ENCODE measurements at regions not wholly inside any gene's neighbourhood (a gene's known extent, or its start where the extent isn't known, plus 50 kb on each side); places are given as distances from the start of the nearest gene placed in this dataset.

DNA sequence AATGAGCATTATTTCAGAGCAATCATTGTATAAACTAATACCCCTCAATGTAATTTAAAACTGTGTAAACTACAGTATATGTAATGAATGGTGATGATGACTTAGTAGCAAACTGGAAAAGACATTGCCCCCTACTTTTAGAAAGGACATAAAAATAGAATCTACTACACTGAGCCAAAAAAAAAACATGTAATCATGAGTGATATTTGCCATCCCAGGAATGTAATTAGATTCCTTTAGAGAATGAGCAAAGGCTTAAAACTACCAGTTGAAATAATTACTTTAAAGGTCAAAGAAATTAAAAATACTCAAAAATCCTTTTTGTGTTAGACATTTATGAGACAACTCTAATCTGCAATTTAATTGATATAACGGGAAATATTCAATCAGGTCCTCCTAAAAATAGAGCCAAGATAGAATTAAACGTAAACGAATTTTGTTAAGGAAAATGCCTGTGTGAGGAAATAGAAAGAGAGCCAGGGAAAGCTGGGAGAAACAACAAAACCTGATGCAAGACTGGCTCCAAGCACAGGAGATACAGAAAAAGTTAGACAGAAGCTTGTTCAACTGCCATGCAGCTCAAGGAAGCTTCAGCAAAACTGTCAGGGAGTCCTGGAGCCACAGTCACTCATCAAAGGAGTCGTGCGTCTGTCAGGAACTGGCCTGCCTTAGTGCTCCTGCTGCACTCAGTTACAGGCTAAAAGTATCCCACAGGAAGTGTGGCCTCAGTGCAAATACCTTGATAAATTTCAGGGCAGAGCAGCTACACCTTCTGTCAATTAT lies 655.7 kb upstream of the INTU start:
- Mint-ChIP-seq H3K27me3 (ENCODE audit: low read depth) (no peaks in the 10 kb centered on the region), H3K4me1 (ENCODE audit: low read depth) (no peaks in the 10 kb centered on the region), H3K4me3 (no peak overlapping the region), H3K36me3 (ENCODE audit: insufficient read depth in 2 of 2) (no peaks in the 10 kb centered on the region), H3K9me3 (peaks cover 3 to 13% of the 10 kb centered on the region in 2 donors), H3K27ac (no peak overlapping the region)
- ATAC-seq (replicated peaks in 1 of 2), result no peak
- DNase-seq, result no peak

DNA sequence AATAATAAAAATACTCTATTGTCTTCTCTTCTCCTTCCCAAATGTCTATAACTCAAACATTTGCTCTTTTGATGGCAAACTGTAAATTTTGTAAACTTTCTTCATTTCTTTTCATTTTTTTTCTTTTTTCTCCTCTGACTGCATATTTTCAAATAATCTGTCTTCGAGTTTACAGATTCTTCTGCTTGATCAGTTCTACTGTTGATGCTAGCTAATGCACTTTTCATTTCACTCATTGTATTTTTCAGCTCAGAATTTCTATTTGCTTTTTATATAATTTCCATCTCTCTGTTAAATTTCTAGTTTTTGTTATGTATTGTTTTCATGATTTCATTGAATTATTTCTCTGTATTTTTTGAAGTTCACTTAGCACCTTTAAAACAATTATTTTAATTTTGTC lies 646.8 kb upstream of the INTU start:
- peaks cover 4 to 12% of the 10 kb centered on the region in 2 donors for H3K9me3 Mint-ChIP-seq
- DNase-seq, result no peak

DNA sequence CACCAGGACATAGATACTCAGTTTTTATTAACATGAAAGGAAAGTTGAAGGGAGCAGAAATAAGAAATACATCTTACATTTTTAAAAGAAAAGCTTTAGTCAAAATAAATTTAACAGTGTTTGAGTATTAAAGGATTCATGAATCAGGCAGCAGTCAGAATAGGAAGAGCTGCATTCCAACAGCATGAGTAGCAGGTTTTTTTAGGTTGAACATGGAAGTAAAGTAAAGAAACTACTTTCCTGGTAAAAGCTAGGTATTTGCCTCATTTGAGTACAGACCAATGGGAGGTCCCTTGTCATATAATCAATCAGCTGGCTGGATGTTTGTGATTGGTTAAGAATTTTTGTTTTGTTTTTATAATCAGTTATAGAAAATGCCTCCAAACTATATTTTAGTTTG lies 645.9 kb upstream of the INTU start:
- Mint-ChIP-seq H3K4me3 (no peak overlapping the region), H3K4me1 (ENCODE audit: low read depth) (no peaks in the 10 kb centered on the region), H3K9me3 (peaks cover 4 to 10% of the 10 kb centered on the region in 2 donors), H3K36me3 (ENCODE audit: insufficient read depth in 2 of 2) (peaks cover 0 to 1% of the 10 kb centered on the region in 2 donors), H3K27me3 (ENCODE audit: low read depth) (no peaks in the 10 kb centered on the region), H3K27ac (no peak overlapping the region)
- ATAC-seq (replicated peaks in 1 of 2), result no peak
- DNase-seq, result no peak

More for the DNA sequence above, 646.8 kb upstream of the INTU start:
- peaks cover 0 to 1% of the 10 kb centered on the region in 2 donors for H3K36me3 Mint-ChIP-seq (ENCODE audit: insufficient read depth in 2 of 2)
- no peak overlapping the region for H3K27ac Mint-ChIP-seq
- H3K4me1 Mint-ChIP-seq (ENCODE audit: low read depth), result no peaks in the 10 kb centered on the region
- H3K4me3 Mint-ChIP-seq, result no peak overlapping the region
- H3K27me3 Mint-ChIP-seq (ENCODE audit: low read depth), result no peaks in the 10 kb centered on the region
- no peak for ATAC-seq (replicated peaks in 1 of 2)

DNA sequence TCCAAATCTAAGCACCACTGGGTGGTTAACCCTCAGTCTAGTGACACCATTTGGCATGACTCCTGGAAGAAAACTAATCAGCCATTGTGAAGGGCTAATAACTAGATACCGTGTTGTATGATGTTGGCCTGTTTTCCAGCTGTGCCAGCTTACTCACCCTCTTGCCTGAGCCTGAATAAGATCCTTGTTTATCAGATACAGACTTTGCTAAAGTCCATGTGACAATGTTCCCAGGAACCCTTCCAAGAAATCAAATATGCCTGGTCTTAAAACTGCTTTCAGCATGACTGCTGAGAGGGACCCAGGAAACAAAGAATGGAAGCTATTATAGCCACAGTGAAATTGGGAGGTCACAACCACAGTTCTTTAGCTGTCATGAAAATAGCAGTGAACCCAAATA lies 640.8 kb upstream of the INTU start:
- no peak overlapping the region for H3K4me3 Mint-ChIP-seq
- ATAC-seq (replicated peaks in 1 of 2) (no peak), DNase-seq (no peak)
- H3K27me3 Mint-ChIP-seq (ENCODE audit: low read depth), result no peaks in the 10 kb centered on the region
- H3K4me1 Mint-ChIP-seq (ENCODE audit: low read depth), result no peaks in the 10 kb centered on the region
- H3K9me3 Mint-ChIP-seq, result peaks cover 1 to 4% of the 10 kb centered on the region in 2 donors
- no peaks in the 10 kb centered on the region for H3K36me3 Mint-ChIP-seq (ENCODE audit: insufficient read depth in 2 of 2)
- no peak overlapping the region for H3K27ac Mint-ChIP-seq

DNA sequence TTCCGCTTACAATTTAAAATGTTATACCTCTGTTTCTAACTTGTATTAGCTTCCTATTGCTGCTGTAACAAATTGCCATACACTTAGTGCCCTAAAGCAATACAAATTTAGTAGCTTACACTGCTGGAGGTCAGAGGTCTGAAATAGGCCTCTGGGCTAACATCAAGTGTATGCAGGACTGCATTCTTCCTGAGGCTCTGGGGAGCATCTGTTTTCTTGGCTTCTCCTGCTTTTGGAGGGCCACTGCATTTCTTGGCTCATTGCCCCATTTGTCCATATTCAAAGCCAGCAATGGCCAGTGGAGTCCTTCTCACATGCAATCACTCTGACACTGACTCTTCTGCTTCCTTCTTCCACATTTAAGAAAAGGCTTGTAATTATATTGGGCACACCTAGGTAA lies 639.8 kb upstream of the INTU start:
- no peaks in the 10 kb centered on the region for H3K4me1 Mint-ChIP-seq (ENCODE audit: low read depth)
- no peaks in the 10 kb centered on the region for H3K27me3 Mint-ChIP-seq (ENCODE audit: low read depth)
- ATAC-seq (replicated peaks in 1 of 2) (no peak), DNase-seq (no peak)
- H3K9me3 Mint-ChIP-seq, result peaks cover 1 to 4% of the 10 kb centered on the region in 2 donors
- no peaks in the 10 kb centered on the region for H3K36me3 Mint-ChIP-seq (ENCODE audit: insufficient read depth in 2 of 2)
- no peak overlapping the region for H3K4me3 Mint-ChIP-seq
- H3K27ac Mint-ChIP-seq, result no peak overlapping the region

DNA sequence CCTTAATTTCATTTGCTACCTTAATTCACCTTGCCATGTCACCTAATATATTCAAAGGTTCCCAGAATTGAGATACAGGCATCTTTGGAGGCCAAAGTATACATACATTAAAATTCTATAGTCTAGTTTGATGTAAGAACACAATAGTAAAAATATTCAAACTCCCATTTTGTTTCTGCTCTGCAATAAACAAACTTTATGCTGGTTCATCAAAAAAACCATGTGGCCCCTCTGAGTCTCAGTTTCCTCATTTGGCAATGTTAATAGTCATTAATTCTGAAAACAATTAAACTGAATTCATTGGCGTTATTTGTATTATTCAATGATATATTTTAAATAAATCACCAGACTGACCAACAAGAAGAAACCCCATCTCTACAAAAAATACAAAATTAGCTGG lies 639.4 kb upstream of the INTU start:
- H3K27ac Mint-ChIP-seq, result no peak overlapping the region
- H3K9me3 Mint-ChIP-seq, result peaks cover 1 to 4% of the 10 kb centered on the region in 2 donors
- H3K36me3 Mint-ChIP-seq (ENCODE audit: insufficient read depth in 2 of 2), result no peaks in the 10 kb centered on the region
- ATAC-seq (replicated peaks in 1 of 2), result no peak
- no peaks in the 10 kb centered on the region for H3K27me3 Mint-ChIP-seq (ENCODE audit: low read depth)
- no peak for DNase-seq
- no peaks in the 10 kb centered on the region for H3K4me1 Mint-ChIP-seq (ENCODE audit: low read depth)
- H3K4me3 Mint-ChIP-seq, result no peak overlapping the region

DNA sequence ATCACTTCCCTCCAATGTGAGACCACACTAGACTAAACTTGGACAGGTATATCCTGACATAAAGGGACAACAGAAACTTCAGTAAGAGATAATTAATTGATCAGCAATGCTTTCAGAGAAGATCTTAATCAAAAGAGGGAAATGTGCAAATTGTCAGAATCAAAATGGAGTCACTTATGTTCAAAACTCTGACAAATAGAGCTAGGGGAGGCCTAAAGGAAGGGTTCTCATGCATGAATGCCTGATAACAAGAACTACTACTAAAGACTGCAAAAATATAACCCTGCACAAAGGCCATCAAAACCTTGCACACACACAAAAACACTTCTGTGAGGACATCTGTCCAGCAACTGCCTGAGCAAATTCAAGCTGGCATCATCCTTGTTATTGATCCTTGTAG lies 637.5 kb upstream of the INTU start:
- no peaks in the 10 kb centered on the region for H3K36me3 Mint-ChIP-seq (ENCODE audit: insufficient read depth in 2 of 2)
- H3K4me3 Mint-ChIP-seq, result no peak overlapping the region

DNA sequence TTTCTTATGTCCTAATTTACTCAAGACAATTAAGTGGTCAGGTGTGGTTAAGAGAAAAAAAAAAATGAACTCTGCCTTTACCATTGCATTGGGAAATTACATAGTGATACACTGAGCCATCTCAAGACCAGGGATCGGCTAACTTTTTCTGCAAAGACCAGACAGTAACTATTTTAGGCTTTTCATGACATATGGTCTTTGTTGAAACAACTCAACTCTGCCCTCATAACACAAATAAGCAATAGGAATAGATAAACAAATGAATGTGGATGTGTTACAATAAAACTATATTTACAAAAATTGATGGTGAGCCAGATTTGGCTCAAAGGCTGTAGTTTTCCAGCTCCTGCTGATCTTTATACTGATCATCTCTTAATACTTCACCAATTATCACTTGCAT lies 632.6 kb upstream of the INTU start:
- Mint-ChIP-seq H3K9me3 (peaks cover under 1 to 4% of the 10 kb centered on the region in 2 donors), H3K4me1 (ENCODE audit: low read depth) (no peaks in the 10 kb centered on the region)
- ATAC-seq (replicated peaks in 1 of 2), result no peak

More for the DNA sequence above, 637.5 kb upstream of the INTU start:
- Mint-ChIP-seq H3K27me3 (ENCODE audit: low read depth) (no peaks in the 10 kb centered on the region), H3K4me1 (ENCODE audit: low read depth) (no peaks in the 10 kb centered on the region), H3K27ac (no peak overlapping the region), H3K9me3 (peaks cover 1 to 4% of the 10 kb centered on the region in 2 donors)
- ATAC-seq (replicated peaks in 1 of 2) (no peak), DNase-seq (no peak)

DNA sequence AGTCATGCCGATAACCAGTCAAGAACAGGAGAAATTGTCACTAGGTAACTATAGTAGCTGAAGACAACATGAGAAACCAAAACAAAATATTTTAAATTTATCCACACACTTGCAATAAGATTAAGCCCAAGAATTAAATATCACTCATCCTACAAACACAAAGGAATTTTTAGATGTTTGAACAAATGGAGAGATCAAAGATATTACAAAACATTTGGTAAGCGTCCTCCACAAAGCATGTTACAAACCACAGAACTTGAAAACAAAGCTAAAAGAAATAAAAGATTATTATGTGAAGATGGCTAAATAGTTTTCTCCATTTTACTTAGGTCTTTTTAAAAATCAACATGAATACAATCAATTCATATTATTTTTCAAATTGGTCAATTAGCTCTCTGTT lies 631.9 kb upstream of the INTU start:
- ATAC-seq (replicated peaks in 1 of 2) (no peak), DNase-seq (no peak)
- H3K9me3 Mint-ChIP-seq, result peaks cover 0 to 4% of the 10 kb centered on the region in 2 donors
- H3K36me3 Mint-ChIP-seq (ENCODE audit: insufficient read depth in 2 of 2), result no peaks in the 10 kb centered on the region
- no peak overlapping the region for H3K27ac Mint-ChIP-seq
- H3K4me3 Mint-ChIP-seq, result no peak overlapping the region
- H3K4me1 Mint-ChIP-seq (ENCODE audit: low read depth), result no peaks in the 10 kb centered on the region
- no peaks in the 10 kb centered on the region for H3K27me3 Mint-ChIP-seq (ENCODE audit: low read depth)

More for the DNA sequence above, 632.6 kb upstream of the INTU start:
- H3K27ac Mint-ChIP-seq, result no peak overlapping the region
- no peak overlapping the region for H3K4me3 Mint-ChIP-seq
- H3K36me3 Mint-ChIP-seq (ENCODE audit: insufficient read depth in 2 of 2), result no peaks in the 10 kb centered on the region
- H3K27me3 Mint-ChIP-seq (ENCODE audit: low read depth), result no peaks in the 10 kb centered on the region
- no peak for DNase-seq

DNA sequence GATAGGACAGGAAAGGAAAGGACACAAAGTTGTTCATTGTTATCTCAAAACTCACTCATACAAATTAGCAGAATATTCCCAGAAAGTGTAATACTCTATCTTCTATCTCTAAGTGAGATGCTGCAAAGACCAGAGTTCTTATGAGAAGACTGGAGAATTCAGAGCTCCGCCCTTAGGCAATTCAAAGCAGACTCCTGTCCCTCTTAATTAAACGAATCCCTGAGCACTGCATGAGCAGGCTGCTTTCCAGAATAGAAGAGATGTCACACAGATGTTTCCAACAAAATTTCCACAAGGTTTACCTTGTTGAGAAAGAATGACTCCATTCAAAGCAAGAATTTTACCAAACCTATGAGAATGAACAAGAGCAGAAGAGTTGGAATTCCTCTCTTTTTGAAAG lies 630.8 kb upstream of the INTU start:
- Mint-ChIP-seq H3K4me1 (ENCODE audit: low read depth) (no peaks in the 10 kb centered on the region), H3K27me3 (ENCODE audit: low read depth) (no peaks in the 10 kb centered on the region), H3K36me3 (ENCODE audit: insufficient read depth in 2 of 2) (no peaks in the 10 kb centered on the region), H3K4me3 (no peak overlapping the region), H3K9me3 (peaks cover 0 to 4% of the 10 kb centered on the region in 2 donors), H3K27ac (no peak overlapping the region)
- DNase-seq (no peak), ATAC-seq (replicated peaks in 1 of 2) (no peak)

DNA sequence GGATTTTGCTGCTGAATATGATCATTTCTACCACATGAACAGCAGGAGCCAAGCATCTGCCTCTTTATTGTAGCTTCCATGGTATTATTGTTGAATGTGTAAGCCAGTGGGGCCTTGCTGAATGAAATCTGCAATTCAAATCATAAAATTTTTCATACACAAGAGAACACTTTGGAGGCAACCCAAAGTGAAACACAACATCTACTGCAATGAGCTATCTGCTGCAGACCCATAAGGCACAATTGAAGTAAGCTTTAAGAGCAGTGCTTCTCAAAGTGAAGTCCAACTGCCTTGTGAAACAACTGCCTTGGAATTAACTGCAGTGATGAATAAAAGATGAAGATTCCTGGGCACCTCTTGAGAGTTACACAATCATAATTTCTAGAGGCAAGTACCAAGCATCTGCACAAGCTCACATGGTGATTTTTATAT lies 626.3 kb upstream of the INTU start:
- no peak overlapping the region for H3K27ac Mint-ChIP-seq
- H3K4me1 Mint-ChIP-seq (ENCODE audit: low read depth), result no peaks in the 10 kb centered on the region
- DNase-seq (no peak), ATAC-seq (replicated peaks in 1 of 2) (no peak)
- no peaks in the 10 kb centered on the region for H3K36me3 Mint-ChIP-seq (ENCODE audit: insufficient read depth in 2 of 2)
- no peaks in the 10 kb centered on the region for H3K27me3 Mint-ChIP-seq (ENCODE audit: low read depth)
- peaks cover 5 to 11% of the 10 kb centered on the region in 2 donors for H3K9me3 Mint-ChIP-seq
- no peak overlapping the region for H3K4me3 Mint-ChIP-seq

DNA sequence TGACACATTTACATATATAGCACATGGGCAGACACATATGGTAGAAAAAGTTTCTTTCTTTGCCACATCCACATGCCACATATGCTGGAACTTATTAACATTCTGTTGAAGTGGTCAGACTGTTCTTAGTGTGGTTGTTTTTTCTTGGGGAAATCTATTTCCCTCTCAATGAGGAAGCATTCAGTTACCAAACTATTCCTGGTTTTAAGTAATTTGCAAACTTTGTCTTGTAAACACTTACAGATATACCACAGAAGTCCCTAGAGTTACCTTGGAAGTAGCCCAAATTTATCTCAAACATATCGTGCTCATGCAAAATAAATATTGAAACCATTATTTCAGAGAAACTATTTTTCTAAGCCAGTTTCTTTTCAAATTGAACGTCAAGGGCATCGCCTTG lies 625.5 kb upstream of the INTU start:
- no peaks in the 10 kb centered on the region for H3K27me3 Mint-ChIP-seq (ENCODE audit: low read depth)
- DNase-seq, result no peak
- no peaks in the 10 kb centered on the region for H3K36me3 Mint-ChIP-seq (ENCODE audit: insufficient read depth in 2 of 2)
- peaks cover 5 to 9% of the 10 kb centered on the region in 2 donors for H3K9me3 Mint-ChIP-seq
- no peak overlapping the region for H3K27ac Mint-ChIP-seq
- no peaks in the 10 kb centered on the region for H3K4me1 Mint-ChIP-seq (ENCODE audit: low read depth)
- no peak overlapping the region for H3K4me3 Mint-ChIP-seq
- no peak for ATAC-seq (replicated peaks in 1 of 2)

DNA sequence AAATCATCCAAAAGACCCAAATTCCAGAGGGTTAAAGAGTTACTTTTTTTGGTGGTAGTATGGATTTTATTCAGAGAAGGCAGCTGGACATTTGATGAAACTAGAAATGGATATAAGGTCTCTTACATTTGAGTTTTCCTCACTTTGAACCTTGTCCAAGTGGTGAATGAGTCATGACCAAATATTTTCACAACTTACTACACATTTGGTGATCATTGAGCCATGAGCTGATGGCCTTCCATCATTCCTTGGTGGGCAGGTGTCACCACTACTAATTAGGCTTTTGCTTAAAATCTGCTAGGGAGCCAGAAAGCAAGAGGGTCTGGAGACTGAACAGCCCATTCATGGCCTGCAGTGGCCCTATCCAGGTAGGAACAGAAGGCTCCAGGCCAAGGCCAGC lies 620.2 kb upstream of the INTU start:
- Mint-ChIP-seq H3K9me3 (peaks cover 5 to 10% of the 10 kb centered on the region in 2 donors), H3K27me3 (ENCODE audit: low read depth) (no peaks in the 10 kb centered on the region), H3K27ac (no peak overlapping the region), H3K36me3 (ENCODE audit: insufficient read depth in 2 of 2) (no peaks in the 10 kb centered on the region), H3K4me3 (no peak overlapping the region), H3K4me1 (ENCODE audit: low read depth) (no peaks in the 10 kb centered on the region)
- ATAC-seq (replicated peaks in 1 of 2), result no peak
- DNase-seq, result no peak

DNA sequence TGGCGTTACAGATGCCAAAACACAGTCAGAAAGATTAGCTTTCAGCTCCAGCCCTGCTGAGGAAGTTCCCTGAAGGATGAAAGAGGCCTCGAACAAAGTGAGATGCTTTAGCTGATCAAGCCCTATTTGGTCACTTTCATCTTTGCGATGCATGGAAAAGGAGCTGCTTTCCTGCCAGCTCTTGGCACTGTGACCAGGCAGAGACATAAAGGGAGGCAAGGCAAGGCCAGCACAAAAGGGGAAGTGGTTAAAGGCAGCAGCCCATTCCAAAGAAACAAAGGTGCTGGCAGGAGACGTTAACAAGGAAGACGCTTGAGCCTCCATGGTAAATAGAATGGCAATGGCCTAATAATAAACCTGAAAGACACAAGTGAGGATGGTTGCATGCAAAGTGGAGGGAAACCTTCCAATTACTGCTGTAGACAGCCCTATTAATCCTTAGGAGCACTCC lies 617.1 kb upstream of the INTU start:
- H3K27me3 Mint-ChIP-seq (ENCODE audit: low read depth), result no peaks in the 10 kb centered on the region

More for the DNA sequence above, 617.1 kb upstream of the INTU start:
- DNase-seq, result no peak
- Mint-ChIP-seq H3K36me3 (ENCODE audit: insufficient read depth in 2 of 2) (peaks cover 0 to 2% of the 10 kb centered on the region in 2 donors), H3K27ac (no peak overlapping the region), H3K4me1 (ENCODE audit: low read depth) (no peaks in the 10 kb centered on the region), H3K9me3 (peaks cover 0 to 3% of the 10 kb centered on the region in 2 donors), H3K4me3 (no peak overlapping the region)
- no peak for ATAC-seq (replicated peaks in 1 of 2)

Data from activated T-cell treated with anti-CD3 and anti-CD28 coated beads, Interleukin-2, amount 50 U/mL, for 72 hours (primary cell).